Ishikawa (cell line): ENCODE measurements at regions not wholly inside any gene's neighbourhood (a gene's known extent, or its start where the extent isn't known, plus 50 kb on each side); places are given as distances from the start of the nearest gene placed in this dataset.

Experiments used
- CEBPB ChIP-seq: IDR thresholded peaks from 2 replicates; pipeline ENCODE4 v1.6.1; 2012
- CREB1 ChIP-seq: IDR thresholded peaks from 2 replicates; pipeline ENCODE4 v1.6.1; 2012; ENCODE audit warnings: low read depth
- EGR1 ChIP-seq: IDR thresholded peaks from 2 replicates; pipeline ENCODE4 v1.6.1; 2012
- EP300 ChIP-seq: IDR thresholded peaks from 2 replicates; pipeline ENCODE4 v1.6.1; 2012; ENCODE audit warnings: borderline replicate concordance
- FOXM1 ChIP-seq: IDR thresholded peaks from 2 replicates; pipeline ENCODE4 v1.6.1; 2012; ENCODE audit warnings: low read depth, borderline replicate concordance
- MAX ChIP-seq: IDR thresholded peaks from 2 replicates; pipeline ENCODE4 v1.6.1; 2012
- NFIC ChIP-seq: IDR thresholded peaks from 2 replicates; pipeline ENCODE4 v1.6.1; 2012
- RAD21 ChIP-seq: IDR thresholded peaks from 2 replicates; pipeline ENCODE4 v1.6.1; 2012; ENCODE audit warnings: low read depth
- REST ChIP-seq: IDR thresholded peaks from 2 replicates; pipeline ENCODE4 v1.6.1; 2012; ENCODE audit warnings: low read depth, mild to moderate bottlenecking
- TAF1 ChIP-seq: IDR thresholded peaks from 2 replicates; pipeline ENCODE4 v1.6.1; 2012; ENCODE audit warnings: low read depth, mild to moderate bottlenecking
- TEAD4 ChIP-seq: IDR thresholded peaks from 2 replicates; pipeline ENCODE4 v1.6.1; 2012
- USF1 ChIP-seq: IDR thresholded peaks from 2 replicates; pipeline ENCODE4 v1.6.1; 2012
- YY1 ChIP-seq: IDR thresholded peaks from 2 replicates; pipeline ENCODE4 v1.6.1; 2012; ENCODE audit warnings: low read depth
- ZBTB7A ChIP-seq: IDR thresholded peaks from 2 replicates; pipeline ENCODE4 v1.6.1; 2012; ENCODE audit warnings: low read depth

GRCh38 chr5:155959082-155959481, 367.9 kb upstream of the SGCD start:
- TF ChIP-seq TEAD4, result no peak
- TF ChIP-seq EP300, result no peak
- TF ChIP-seq TAF1, result no peak
- no peak for TF ChIP-seq REST
- no peak for TF ChIP-seq CEBPB
- TF ChIP-seq EGR1, result no peak
- TF ChIP-seq YY1, result no peak
- no peak for TF ChIP-seq MAX
- no peak for TF ChIP-seq FOXM1
- no peak for TF ChIP-seq USF1
- no peak for TF ChIP-seq ZBTB7A
- TF ChIP-seq NFIC, result no peak
- no peak for TF ChIP-seq CREB1
- TF ChIP-seq RAD21, result no peak
